Spleen (tissue), 11 donors: ENCODE measurements at regions not wholly inside any gene's neighbourhood (a gene's known extent, or its start where the extent isn't known, plus 50 kb on each side); places are given as distances from the start of the nearest gene placed in this dataset.

Source experiments
- DNase-seq: peaks from one replicate; pipeline ENCODE4 v3.0.0-alpha.2; 2020
- H3K27ac ChIP-seq, 8 donors: fragments of 200-600 bp; sonication (generic) in 7 of 8; 1 replicate in 4 of 8; 2 replicates in 4 of 8; pipeline versions ENCODE4 v1.5.0 to v1.8.0; 2016 to 2021; ENCODE audit warnings: inconsistent platforms in 4 of 8, mild to moderate bottlenecking in 4 of 8, moderate library complexity in 1 of 8
- H3K27me3 ChIP-seq, 7 donors: fragments of 200-600 bp; sonication (generic) in 6 of 7; replicated peaks in 1 of 7; 1 replicate in 4 of 7; 2 replicates in 3 of 7; pipeline versions ENCODE4 v1.5.0 to v1.8.0; 2016 to 2021; ENCODE audit warnings: inconsistent platforms in 3 of 7, mild to moderate bottlenecking in 1 of 7
- H3K36me3 ChIP-seq, 6 donors: fragments of 200-600 bp; sonication (generic) in 5 of 6; 1 replicate in 4 of 6; 2 replicates in 2 of 6; pipeline versions ENCODE4 v1.5.0 to v1.8.0; 2016 to 2021; ENCODE audit warnings: inconsistent platforms in 2 of 6
- H3K4me1 ChIP-seq, 6 donors: fragments of 200-600 bp; sonication (generic) in 5 of 6; 1 replicate in 3 of 6; 2 replicates in 3 of 6; pipeline versions ENCODE4 v1.5.0 to v1.8.0; 2016 to 2021; ENCODE audit warnings: inconsistent platforms in 3 of 6
- H3K4me3 ChIP-seq, 8 donors: fragments of 200-600 bp; sonication (generic) in 7 of 8; 1 replicate in 4 of 8; 2 replicates in 4 of 8; pipeline versions ENCODE4 v1.5.0 to v1.8.0; 2016 to 2021; ENCODE audit warnings: inconsistent platforms in 4 of 8, mild to moderate bottlenecking in 4 of 8, moderate library complexity in 2 of 8
- H3K9me3 ChIP-seq, 8 donors: fragments of 200-600 bp; sonication (generic) in 7 of 8; 1 replicate in 4 of 8; 2 replicates in 4 of 8; pipeline versions ENCODE4 v1.5.0 to v1.8.0; 2016 to 2021; ENCODE audit warnings: inconsistent platforms in 4 of 8
- POLR2A ChIP-seq, 3 donors: fragments of 450-650 bp; IDR thresholded peaks; one replicate each; pipeline ENCODE4 v1.5.1; 2017; ENCODE audit warnings: antibody characterized with exemption in 3 of 3, mild to moderate bottlenecking in 1 of 3
- POLR2AphosphoS5 ChIP-seq, 3 donors: sonication (generic); formaldehyde crosslinking; IDR thresholded peaks; one replicate each; pipeline ENCODE4 v1.5.1; 2017; ENCODE audit warnings: antibody characterized with exemption in 3 of 3
- WGBS, 5 donors: extraction: QIAGEN DNeasy Blood & Tissue Kit in 3 of 5; methylation state at CpG; one replicate each; pipeline versions ENCODE4 v1.1.5 to v1.1.7; 2013 to 2018; 5-methylcytosine and 5-hydroxymethylcytosine counted together
- intact Hi-C: fragments of 100-400 bp; cut with DNase I; formaldehyde crosslinking; loops from one replicate; pipeline ENCODE4 v1.15.0; 2023; ENCODE audit warnings: low total_unique reads
- TF ChIP-seq, protein P1 (sequence below), 11 experiments: fragments of 200-600 bp in 7 of 11; fragments of 450-650 bp in 4 of 11; sonication (generic) in 4 of 11; IDR thresholded peaks in 8 of 11; conservative IDR thresholded peaks in 3 of 11; 1 replicate in 7 of 11; 2 replicates in 4 of 11; pipeline versions ENCODE4 v1.4.0 to v1.8.0; 2016 to 2021; ENCODE audit warnings: antibody characterized with exemption in 11 of 11, inconsistent platforms in 4 of 11, mild to moderate bottlenecking in 1 of 11
- donor health status: healthy with polysubstance abuse.
- donor health status: DM: no; HTN: no; CAD: no; lungs with moderate emphysema.
- donor health status: DM: no; HTN: no; CAD: no.
- donor health status: Bipolar disorder and iron deficiency.
- donor health status: healthy.
- donor health status: DM: no; HTN: no; CAD: no.
- donor health status: DM: yes; HTN: yes; CAD: no.

DNA sequence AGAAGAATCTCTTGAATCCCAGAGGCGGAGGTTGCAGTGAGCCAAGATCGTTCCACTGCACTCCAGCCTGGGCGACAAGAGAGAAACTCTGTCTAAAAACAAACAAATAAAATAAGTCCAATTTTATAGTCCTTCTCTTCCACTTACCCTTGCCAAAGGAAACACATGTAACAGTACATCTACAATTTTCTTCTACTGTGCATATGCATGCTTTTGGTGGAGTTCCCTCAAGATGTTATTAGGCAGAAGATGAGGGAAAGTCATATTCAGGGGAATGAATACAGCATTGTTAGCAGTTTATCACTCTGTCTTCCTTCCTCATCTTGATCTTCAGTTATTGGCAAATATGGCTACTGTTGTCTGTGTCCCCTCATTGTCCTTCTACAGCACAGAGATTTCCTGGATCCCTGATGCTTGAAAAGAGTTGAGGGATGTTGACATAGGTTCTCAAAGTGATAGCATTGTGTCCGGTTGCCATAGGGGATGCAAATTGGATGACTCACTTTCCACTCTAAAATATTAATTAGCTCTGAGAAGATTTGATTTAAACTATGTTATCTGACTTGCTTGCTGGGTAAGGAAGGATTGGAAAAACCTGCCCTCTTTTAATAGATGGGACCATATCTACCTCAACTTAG, 1173.6 kb downstream of the KCNT2 start:
- intact Hi-C loops = no loop called here
- 81 to 94% (median 89%) methylated on average over 4 of the region's 4 CpGs for WGBS, 5 donors
- H3K4me1 ChIP-seq = no peaks in the 10 kb centered on the region
- TF ChIP-seq, protein P1, sequence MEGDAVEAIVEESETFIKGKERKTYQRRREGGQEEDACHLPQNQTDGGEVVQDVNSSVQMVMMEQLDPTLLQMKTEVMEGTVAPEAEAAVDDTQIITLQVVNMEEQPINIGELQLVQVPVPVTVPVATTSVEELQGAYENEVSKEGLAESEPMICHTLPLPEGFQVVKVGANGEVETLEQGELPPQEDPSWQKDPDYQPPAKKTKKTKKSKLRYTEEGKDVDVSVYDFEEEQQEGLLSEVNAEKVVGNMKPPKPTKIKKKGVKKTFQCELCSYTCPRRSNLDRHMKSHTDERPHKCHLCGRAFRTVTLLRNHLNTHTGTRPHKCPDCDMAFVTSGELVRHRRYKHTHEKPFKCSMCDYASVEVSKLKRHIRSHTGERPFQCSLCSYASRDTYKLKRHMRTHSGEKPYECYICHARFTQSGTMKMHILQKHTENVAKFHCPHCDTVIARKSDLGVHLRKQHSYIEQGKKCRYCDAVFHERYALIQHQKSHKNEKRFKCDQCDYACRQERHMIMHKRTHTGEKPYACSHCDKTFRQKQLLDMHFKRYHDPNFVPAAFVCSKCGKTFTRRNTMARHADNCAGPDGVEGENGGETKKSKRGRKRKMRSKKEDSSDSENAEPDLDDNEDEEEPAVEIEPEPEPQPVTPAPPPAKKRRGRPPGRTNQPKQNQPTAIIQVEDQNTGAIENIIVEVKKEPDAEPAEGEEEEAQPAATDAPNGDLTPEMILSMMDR (IDR thresholded peaks at IDR 0.05 in 8 of 11, conservative IDR thresholded peaks at IDR 0.05 in 3 of 11) = no peak
- TF ChIP-seq POLR2A (IDR thresholded peaks at IDR 0.05) (no peak), POLR2AphosphoS5 (IDR thresholded peaks at IDR 0.05) (no peak)
- H3K36me3 ChIP-seq = no peaks in the 10 kb centered on the region
- no peak overlapping the region for H3K4me3 ChIP-seq
- H3K27me3 ChIP-seq = no peaks in the 10 kb centered on the region
- DNase-seq = no peak
- no peak overlapping the region for H3K27ac ChIP-seq
- H3K9me3 ChIP-seq = no peaks in the 10 kb centered on the region

DNA sequence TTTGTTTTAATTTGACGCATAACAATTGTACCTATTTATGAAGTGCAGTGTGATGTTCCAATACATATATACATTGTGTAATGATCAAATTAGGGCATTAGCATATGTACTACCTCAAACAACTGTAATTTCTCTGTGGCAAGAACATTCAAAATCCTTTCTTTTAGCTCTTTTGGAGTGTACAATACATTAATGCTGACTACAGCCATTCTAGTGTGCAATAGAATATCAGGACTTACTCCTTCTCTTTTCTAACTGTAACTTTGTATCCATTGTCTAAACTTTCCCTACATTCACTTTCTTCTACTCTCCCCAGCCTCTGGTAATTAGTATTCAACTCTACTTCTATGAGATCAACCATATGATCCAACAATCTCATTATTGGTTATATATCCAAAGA, 1177.4 kb downstream of the KCNT2 start:
- WGBS, 5 donors = 85 to 98% (median 91%) methylated on average over 1 of the region's 1 CpG
- H3K27ac ChIP-seq = no peak overlapping the region
- no peak overlapping the region for H3K4me3 ChIP-seq
- no peaks in the 10 kb centered on the region for H3K36me3 ChIP-seq
- no peaks in the 10 kb centered on the region for H3K9me3 ChIP-seq
- no peaks in the 10 kb centered on the region for H3K4me1 ChIP-seq
- intact Hi-C loops = no loop called here
- no peak for DNase-seq
- no peak for TF ChIP-seq POLR2AphosphoS5 (IDR thresholded peaks at IDR 0.05)
- TF ChIP-seq POLR2A (IDR thresholded peaks at IDR 0.05) = no peak
- TF ChIP-seq, protein P1 (IDR thresholded peaks at IDR 0.05 in 8 of 11, conservative IDR thresholded peaks at IDR 0.05 in 3 of 11) = no peak
- no peaks in the 10 kb centered on the region for H3K27me3 ChIP-seq

DNA sequence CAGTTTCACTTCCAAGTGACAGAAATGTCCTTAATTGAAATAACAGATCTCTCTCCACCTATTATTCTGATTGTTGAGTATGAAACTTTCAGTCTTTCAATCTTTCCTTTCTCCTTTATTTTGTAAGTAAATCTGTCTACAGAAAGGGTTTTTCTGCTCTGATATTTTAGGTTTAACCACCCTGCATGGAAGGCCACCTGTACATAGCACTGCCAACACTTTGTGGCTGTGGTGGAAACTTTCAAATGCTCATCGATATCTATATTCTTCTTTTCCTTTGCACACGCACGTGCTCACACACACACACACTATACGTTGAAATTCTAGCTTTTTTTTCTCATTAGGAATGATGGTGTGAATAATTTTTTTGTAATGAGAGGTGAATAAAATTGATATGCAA, 1179.3 kb downstream of the KCNT2 start:
- Histone ChIP-seq H3K27me3 (no peaks in the 10 kb centered on the region), H3K36me3 (no peaks in the 10 kb centered on the region), H3K4me1 (no peaks in the 10 kb centered on the region), H3K4me3 (no peak overlapping the region), H3K9me3 (no peaks in the 10 kb centered on the region), H3K27ac (no peak overlapping the region)
- DNase-seq = no peak
- 85 to 97% (median 87%) methylated on average over 4 of the region's 4 CpGs for WGBS, 5 donors
- intact Hi-C loops = no loop called here
- TF ChIP-seq POLR2AphosphoS5 (IDR thresholded peaks at IDR 0.05) (no peak), POLR2A (IDR thresholded peaks at IDR 0.05) (no peak)
- TF ChIP-seq, protein P1 (IDR thresholded peaks at IDR 0.05 in 8 of 11, conservative IDR thresholded peaks at IDR 0.05 in 3 of 11) = no peak

DNA sequence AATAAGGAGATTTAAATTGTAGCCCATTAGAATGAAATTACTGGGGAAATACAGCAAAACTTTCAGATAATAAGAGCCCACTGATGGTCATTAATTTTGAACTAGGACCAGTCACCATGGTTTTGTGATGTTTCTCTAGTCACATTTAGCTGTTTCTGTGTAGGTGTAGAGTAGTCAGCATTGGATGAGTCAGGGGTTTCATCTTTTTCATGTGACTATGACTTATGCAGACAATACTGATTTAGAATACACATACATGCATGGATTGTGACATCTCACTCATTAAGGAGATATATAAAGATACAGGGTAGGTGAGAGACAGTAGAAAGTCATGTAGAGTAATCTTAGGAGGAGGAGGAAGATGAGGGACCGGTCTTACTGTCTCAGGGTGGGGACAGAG, 1192.7 kb downstream of the KCNT2 start:
- DNase-seq = no peak
- Histone ChIP-seq H3K27ac (no peak overlapping the region), H3K9me3 (peaks cover 0 to 3% (median 0%) of the 10 kb centered on the region in 8 donors), H3K36me3 (no peaks in the 10 kb centered on the region), H3K27me3 (no peaks in the 10 kb centered on the region), H3K4me1 (no peaks in the 10 kb centered on the region), H3K4me3 (no peak overlapping the region)
- 84 to 100% (median 89%) methylated on average over 1 of the region's 1 CpG for WGBS, 5 donors
- no peak for TF ChIP-seq POLR2A (IDR thresholded peaks at IDR 0.05)
- TF ChIP-seq, protein P1 (IDR thresholded peaks at IDR 0.05 in 8 of 11, conservative IDR thresholded peaks at IDR 0.05 in 3 of 11) = no peak
- no peak for TF ChIP-seq POLR2AphosphoS5 (IDR thresholded peaks at IDR 0.05)
- intact Hi-C loops = no loop called here
